Liver (tissue), 8 donors: ENCODE measurements at regions not wholly inside any gene's neighbourhood (a gene's known extent, or its start where the extent isn't known, plus 50 kb on each side); places are given as distances from the start of the nearest gene placed in this dataset.

ENCODE experiments used
- DNase-seq: peaks from one replicate; pipeline ENCODE4 v3.0.0-alpha.2; 2017; ENCODE audit warnings: low spot score
- H3K27ac ChIP-seq, 2 donors: one replicate each; pipeline ENCODE4 v1.7.0; 2013; ENCODE audit warnings: inconsistent platforms in 2 of 2, low read length in 2 of 2, control low read depth in 1 of 2, low read depth in 1 of 2, mild to moderate bottlenecking in 1 of 2
- H3K27me3 ChIP-seq, 4 donors: one replicate each; pipeline versions ENCODE4 v1.6.1 to v1.7.0; 2013; ENCODE audit warnings: low read length in 3 of 4, inconsistent platforms in 1 of 4, mild to moderate bottlenecking in 1 of 4, moderate library complexity in 1 of 4; ENCODE audit not compliant: control insufficient read depth in 4 of 4, insufficient read depth in 4 of 4
- H3K36me3 ChIP-seq, 4 donors: one replicate each; pipeline versions ENCODE4 v1.6.1 to v1.7.0; 2013; ENCODE audit warnings: low read length in 3 of 4, mild to moderate bottlenecking in 3 of 4, low read depth in 1 of 4, moderate library complexity in 1 of 4; ENCODE audit not compliant: control insufficient read depth in 4 of 4, insufficient read depth in 3 of 4
- H3K4me1 ChIP-seq, 4 donors: one replicate each; pipeline versions ENCODE4 v1.6.1 to v1.7.0; 2013; ENCODE audit warnings: low read length in 3 of 4, mild to moderate bottlenecking in 3 of 4, moderate library complexity in 1 of 4; ENCODE audit not compliant: control insufficient read depth in 4 of 4, insufficient read depth in 4 of 4
- H3K4me3 ChIP-seq, 3 donors: one replicate each; pipeline versions ENCODE4 v1.6.1 to v1.7.0; 2013; ENCODE audit warnings: low read length in 3 of 3, control low read depth in 1 of 3, low read depth in 1 of 3, mild to moderate bottlenecking in 1 of 3
- H3K9ac ChIP-seq, 2 donors: one replicate each; pipeline ENCODE4 v1.7.0; 2013; ENCODE audit warnings: low read length in 2 of 2, mild to moderate bottlenecking in 2 of 2, moderate library complexity in 2 of 2, control low read depth in 1 of 2, low read depth in 1 of 2
- H3K9me3 ChIP-seq, 4 donors: one replicate each; pipeline versions ENCODE4 v1.6.1 to v1.7.0; 2013; ENCODE audit warnings: low read length in 3 of 4; ENCODE audit not compliant: control insufficient read depth in 4 of 4
- ATF3 ChIP-seq: IDR thresholded peaks from 2 replicates; pipeline ENCODE4 v1.6.1; 2016; ENCODE audit warnings: antibody characterized with exemption
- CTCF ChIP-seq: fragments of 150-350 bp; IDR thresholded peaks from 2 replicates; pipeline ENCODE4 v1.5.1; 2017; ENCODE audit warnings: improper control_type of control experiment, low read depth, low read length; ENCODE audit not compliant: missing input control
- EGR1 ChIP-seq, 2 donors: IDR thresholded peaks; 2 replicates each; pipeline ENCODE4 v1.6.1; 2016 to 2018; ENCODE audit warnings: antibody characterized with exemption in 2 of 2, low read depth in 2 of 2
- FOXA2 ChIP-seq: IDR thresholded peaks from 2 replicates; pipeline ENCODE4 v1.6.1; 2016; ENCODE audit warnings: antibody characterized with exemption
- HNF4A ChIP-seq, 2 donors: conservative IDR thresholded peaks; 2 replicates each; pipeline ENCODE4 v1.6.1; 2016; ENCODE audit warnings: antibody characterized with exemption in 2 of 2, mild to moderate bottlenecking in 2 of 2
- HNF4G ChIP-seq: IDR thresholded peaks from 2 replicates; pipeline ENCODE4 v1.6.1; 2016; ENCODE audit warnings: antibody characterized with exemption
- JUND ChIP-seq, 2 donors: IDR thresholded peaks; 2 replicates each; pipeline ENCODE4 v1.6.1; 2016; ENCODE audit warnings: antibody characterized with exemption in 2 of 2
- RAD21 ChIP-seq, 2 donors: IDR thresholded peaks; 2 replicates each; pipeline ENCODE4 v1.6.1; 2016; ENCODE audit warnings: antibody characterized with exemption in 2 of 2, mild to moderate bottlenecking in 2 of 2
- SP1 ChIP-seq: IDR thresholded peaks from 2 replicates; pipeline ENCODE4 v1.6.1; 2018; ENCODE audit warnings: antibody characterized with exemption, mild to moderate bottlenecking
- YY1 ChIP-seq: IDR thresholded peaks from 2 replicates; pipeline ENCODE4 v1.6.1; 2016; ENCODE audit warnings: antibody characterized with exemption, mild to moderate bottlenecking
- WGBS: extraction: QIAGEN DNeasy Blood & Tissue Kit; methylation state at CpG from one replicate; pipeline ENCODE4 v1.1.7; 2013; 5-methylcytosine and 5-hydroxymethylcytosine counted together
- TF ChIP-seq, protein P1 (sequence below): IDR thresholded peaks from 2 replicates; pipeline ENCODE4 v1.6.1; 2016; ENCODE audit warnings: antibody characterized with exemption, mild to moderate bottlenecking
- TF ChIP-seq, protein P2 (sequence below): IDR thresholded peaks from 2 replicates; pipeline ENCODE4 v1.6.1; 2016; ENCODE audit warnings: antibody characterized with exemption
- TF ChIP-seq, protein P3 (sequence below): IDR thresholded peaks from 2 replicates; pipeline ENCODE4 v1.6.1; 2016; ENCODE audit warnings: antibody characterized with exemption
- donor health status: healthy.
- donor health status: healthy.
- donor health status: healthy.
- donor health status: healthy.
- donor health status: healthy.

GRCh38 chr6:14468647-14469321 lies 351.2 kb downstream of the CD83 start:
- no peak for TF ChIP-seq JUND (IDR thresholded peaks at IDR 0.05)
- TF ChIP-seq, protein P1, sequence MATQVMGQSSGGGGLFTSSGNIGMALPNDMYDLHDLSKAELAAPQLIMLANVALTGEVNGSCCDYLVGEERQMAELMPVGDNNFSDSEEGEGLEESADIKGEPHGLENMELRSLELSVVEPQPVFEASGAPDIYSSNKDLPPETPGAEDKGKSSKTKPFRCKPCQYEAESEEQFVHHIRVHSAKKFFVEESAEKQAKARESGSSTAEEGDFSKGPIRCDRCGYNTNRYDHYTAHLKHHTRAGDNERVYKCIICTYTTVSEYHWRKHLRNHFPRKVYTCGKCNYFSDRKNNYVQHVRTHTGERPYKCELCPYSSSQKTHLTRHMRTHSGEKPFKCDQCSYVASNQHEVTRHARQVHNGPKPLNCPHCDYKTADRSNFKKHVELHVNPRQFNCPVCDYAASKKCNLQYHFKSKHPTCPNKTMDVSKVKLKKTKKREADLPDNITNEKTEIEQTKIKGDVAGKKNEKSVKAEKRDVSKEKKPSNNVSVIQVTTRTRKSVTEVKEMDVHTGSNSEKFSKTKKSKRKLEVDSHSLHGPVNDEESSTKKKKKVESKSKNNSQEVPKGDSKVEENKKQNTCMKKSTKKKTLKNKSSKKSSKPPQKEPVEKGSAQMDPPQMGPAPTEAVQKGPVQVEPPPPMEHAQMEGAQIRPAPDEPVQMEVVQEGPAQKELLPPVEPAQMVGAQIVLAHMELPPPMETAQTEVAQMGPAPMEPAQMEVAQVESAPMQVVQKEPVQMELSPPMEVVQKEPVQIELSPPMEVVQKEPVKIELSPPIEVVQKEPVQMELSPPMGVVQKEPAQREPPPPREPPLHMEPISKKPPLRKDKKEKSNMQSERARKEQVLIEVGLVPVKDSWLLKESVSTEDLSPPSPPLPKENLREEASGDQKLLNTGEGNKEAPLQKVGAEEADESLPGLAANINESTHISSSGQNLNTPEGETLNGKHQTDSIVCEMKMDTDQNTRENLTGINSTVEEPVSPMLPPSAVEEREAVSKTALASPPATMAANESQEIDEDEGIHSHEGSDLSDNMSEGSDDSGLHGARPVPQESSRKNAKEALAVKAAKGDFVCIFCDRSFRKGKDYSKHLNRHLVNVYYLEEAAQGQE = no peak
- no peak for TF ChIP-seq RAD21 (IDR thresholded peaks at IDR 0.05)
- TF ChIP-seq, protein P2, sequence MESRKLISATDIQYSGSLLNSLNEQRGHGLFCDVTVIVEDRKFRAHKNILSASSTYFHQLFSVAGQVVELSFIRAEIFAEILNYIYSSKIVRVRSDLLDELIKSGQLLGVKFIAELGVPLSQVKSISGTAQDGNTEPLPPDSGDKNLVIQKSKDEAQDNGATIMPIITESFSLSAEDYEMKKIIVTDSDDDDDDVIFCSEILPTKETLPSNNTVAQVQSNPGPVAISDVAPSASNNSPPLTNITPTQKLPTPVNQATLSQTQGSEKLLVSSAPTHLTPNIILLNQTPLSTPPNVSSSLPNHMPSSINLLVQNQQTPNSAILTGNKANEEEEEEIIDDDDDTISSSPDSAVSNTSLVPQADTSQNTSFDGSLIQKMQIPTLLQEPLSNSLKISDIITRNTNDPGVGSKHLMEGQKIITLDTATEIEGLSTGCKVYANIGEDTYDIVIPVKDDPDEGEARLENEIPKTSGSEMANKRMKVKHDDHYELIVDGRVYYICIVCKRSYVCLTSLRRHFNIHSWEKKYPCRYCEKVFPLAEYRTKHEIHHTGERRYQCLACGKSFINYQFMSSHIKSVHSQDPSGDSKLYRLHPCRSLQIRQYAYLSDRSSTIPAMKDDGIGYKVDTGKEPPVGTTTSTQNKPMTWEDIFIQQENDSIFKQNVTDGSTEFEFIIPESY = no peak
- no peak for TF ChIP-seq HNF4G
- TF ChIP-seq, protein P3, sequence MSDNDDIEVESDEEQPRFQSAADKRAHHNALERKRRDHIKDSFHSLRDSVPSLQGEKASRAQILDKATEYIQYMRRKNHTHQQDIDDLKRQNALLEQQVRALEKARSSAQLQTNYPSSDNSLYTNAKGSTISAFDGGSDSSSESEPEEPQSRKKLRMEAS = no peak
- TF ChIP-seq SP1 = no peak
- no peak for TF ChIP-seq ATF3
- Histone ChIP-seq H3K4me3 (no peak overlapping the region), H3K27ac (no peak overlapping the region), H3K4me1 (no peaks in the 10 kb centered on the region), H3K36me3 (no peaks in the 10 kb centered on the region), H3K9me3 (no peaks in the 10 kb centered on the region), H3K9ac (no peak overlapping the region), H3K27me3 (no peaks in the 10 kb centered on the region)
- no peak for DNase-seq
- 87% methylated on average over 4 of the region's 4 CpGs for WGBS

- DNase-seq = no peak
- Histone ChIP-seq H3K9ac (no peak overlapping the region), H3K4me1 (no peaks in the 10 kb centered on the region), H3K4me3 (no peak overlapping the region), H3K36me3 (no peaks in the 10 kb centered on the region), H3K27me3 (no peaks in the 10 kb centered on the region), H3K9me3 (no peaks in the 10 kb centered on the region), H3K27ac (no peak overlapping the region)
- 87% methylated on average over 3 of the region's 3 CpGs for WGBS
- TF ChIP-seq YY1 = no peak
- no peak for TF ChIP-seq CTCF
- TF ChIP-seq SP1 = no peak
- no peak for TF ChIP-seq FOXA2
- no peak for TF ChIP-seq EGR1 (IDR thresholded peaks at IDR 0.05; ENCODE audit: low read depth in 2 of 2)
- TF ChIP-seq, protein P1 = no peak
- TF ChIP-seq HNF4A (conservative IDR thresholded peaks at IDR 0.05) = no peak
- TF ChIP-seq RAD21 (IDR thresholded peaks at IDR 0.05) = no peak
- TF ChIP-seq, protein P2 = no peak
Observed at GRCh38 chr6:14470101-14470500, 352.5 kb downstream of the CD83 start.
